Left colon (tissue), 2 donors: ENCODE measurements at regions not wholly inside any gene's neighbourhood (a gene's known extent, or its start where the extent isn't known, plus 50 kb on each side); places are given as distances from the start of the nearest gene placed in this dataset.
"Not testable (repeated sequence)": the region's sequence is repeated elsewhere in the genome, so short reads cannot be mapped to it uniquely, and the experiment has no call there.

Source experiments
- ATAC-seq: fragments of 200-7000 bp; cut with Tn5 transposase; one replicate; pipeline ENCODE4 v1.9.1; 2020; ENCODE audit warnings: mild to moderate bottlenecking, moderate library complexity
- DNase-seq, 2 donors: peaks; one replicate each; pipeline ENCODE4 v3.0.0-alpha.2; 2020
- intact Hi-C, 2 donors: fragments of 100-400 bp; cut with DNase I in 1 of 2; cut with micrococcal nuclease in 1 of 2; formaldehyde crosslinking; loops; one replicate each; pipeline versions ENCODE4 v1.11.2 to v1.14.0; 2022; cut with DNase I, micrococcal nuclease
- donor health status: DM: no; HTN: no; CAD: no.
- donor health status: DM: yes; HTN: yes; CAD: no.

- no peak for DNase-seq
- intact Hi-C loops, result no loop called here
- no peak for ATAC-seq
Measured at GRCh38 chr6:19892260-19892659, 55.1 kb downstream of the ID4 start.

- intact Hi-C loops, result no loop called here
- ATAC-seq (no peak), DNase-seq (no peak)
Measured at GRCh38 chr6:19895866-19896692, 58.9 kb downstream of the ID4 start.

GRCh38 chr6:19896693-19897010 lies 59.5 kb downstream of the ID4 start:
- intact Hi-C loops, result no loop called here
- ATAC-seq, result no peak
- no peak for DNase-seq

- DNase-seq (no peak), ATAC-seq (no peak)
- intact Hi-C loops, result no loop called here
Measured at GRCh38 chr6:19898141-19898740, 61.1 kb downstream of the ID4 start.

- no peak for DNase-seq
- ATAC-seq, result no peak
- intact Hi-C loops, result no loop called here
Measured at GRCh38 chr6:19902201-19902600, 65.0 kb downstream of the ID4 start.

- intact Hi-C loops, DNase-seq, ATAC-seq: not testable (repeated sequence)
Measured at GRCh38 chr6:19904408-19904807, 67.2 kb downstream of the ID4 start.

- no peak for ATAC-seq
- intact Hi-C loops, result no loop called here
- DNase-seq, result no peak
Measured at GRCh38 chr6:19905584-19905983, 68.4 kb downstream of the ID4 start.

- no peak for DNase-seq
- no peak for ATAC-seq
- intact Hi-C loops, result no loop called here
Measured at GRCh38 chr6:19906171-19906570, 69.0 kb downstream of the ID4 start.

GRCh38 chr6:19911223-19911622 lies 74.1 kb downstream of the ID4 start:
- intact Hi-C loops, result no loop called here
- ATAC-seq (no peak), DNase-seq (no peak)

- ATAC-seq, result no peak
- intact Hi-C loops, result no loop called here
Measured at GRCh38 chr6:19918436-19918835, 81.3 kb downstream of the ID4 start.

GRCh38 chr6:19921786-19922185 lies 84.6 kb downstream of the ID4 start:
- DNase-seq, result no peak
- intact Hi-C loops, result no loop called here
- ATAC-seq, result no peak

More at GRCh38 chr6:19918436-19918835, 81.3 kb downstream of the ID4 start:
- no peak for DNase-seq

- no peak for DNase-seq
- ATAC-seq, result no peak
- intact Hi-C loops, result no loop called here
Measured at GRCh38 chr6:19925533-19925932, 88.4 kb downstream of the ID4 start.

- intact Hi-C loops, result no loop called here
- ATAC-seq (no peak), DNase-seq (no peak)
Measured at GRCh38 chr6:19928461-19928860, 91.3 kb downstream of the ID4 start.

GRCh38 chr6:19929312-19929711 lies 92.1 kb downstream of the ID4 start:
- DNase-seq, result no peak
- intact Hi-C loops, result no loop called here
- no peak for ATAC-seq

- intact Hi-C loops, result no loop called here
- ATAC-seq (no peak), DNase-seq (no peak)
Measured at GRCh38 chr6:19934996-19935591, 97.9 kb downstream of the ID4 start.

- intact Hi-C loops, ATAC-seq, DNase-seq: not testable (repeated sequence)
Measured at GRCh38 chr6:19939321-19939720, 102.2 kb downstream of the ID4 start.

- ATAC-seq, DNase-seq, intact Hi-C loops: not testable (repeated sequence)
Measured at GRCh38 chr6:19939926-19940325, 102.8 kb downstream of the ID4 start.

- no peak for DNase-seq
- intact Hi-C loops, result no loop called here
- ATAC-seq, result no peak
Measured at GRCh38 chr6:19943042-19943441, 105.9 kb downstream of the ID4 start.

- no peak for ATAC-seq
- intact Hi-C loops, result no loop called here
- DNase-seq, result no peak
Measured at GRCh38 chr6:19945843-19946358, 108.7 kb downstream of the ID4 start.

- DNase-seq, result no peak
- ATAC-seq, result no peak
- intact Hi-C loops, result no loop called here
Measured at GRCh38 chr6:19949155-19949554, 112.0 kb downstream of the ID4 start.
